Heart left ventricle (tissue), 13 donors: ENCODE measurements at regions not wholly inside any gene's neighbourhood (a gene's known extent, or its start where the extent isn't known, plus 50 kb on each side); places are given as distances from the start of the nearest gene placed in this dataset.

ENCODE experiments used
- POLR2A ChIP-seq, 2 donors: fragments of 450-650 bp; IDR thresholded peaks; one replicate each; pipeline ENCODE4 v1.6.1; 2017; ENCODE audit warnings: antibody characterized with exemption in 2 of 2, mild to moderate bottlenecking in 2 of 2, moderate library complexity in 2 of 2
- TF ChIP-seq, protein P1 (sequence below), 12 donors: fragments of 200-600 bp; sonication (generic) in 4 of 12; IDR thresholded peaks; one replicate each; pipeline versions ENCODE4 v1.5.0 to v1.8.0; 2018 to 2022; ENCODE audit warnings: antibody characterized with exemption in 12 of 12, mild to moderate bottlenecking in 5 of 12
- donor health status: ischemic (EF 13 %, LVEDD 7.1; RV severe dilation, severe dysfunction).
- donor health status: DM: no; HTN: yes; CAD: no.
- donor health status: DM: no; HTN: no; CAD: no.
- donor health status: ischemic (EF 25% LVEDD 6.9; RV normal size, moderate dysfunction).
- donor health status: ischemic (EF 25% LVEDD 5.7; RV mildly dilated, moderate dysfunction).
- donor health status: ischemic (EF 35%, LVEDD 5.7; RV mildly dilated, moderate dysfunction).
- donor health status: nonischemic (EF 11% LVEDD 7.7; RV severe dilation, severe dysfunction).
- donor health status: DM: yes; HTN: yes; CAD: no.
- donor health status: PGD.
- donor health status: ischemic (EF 29% LVEDD 5.4; RV normal size, mild dysfunction).
- donor health status: nonischemic (EF 23%, LVEDD 6.1; RV moderate dilation, normal function).

- TF ChIP-seq, protein P1, sequence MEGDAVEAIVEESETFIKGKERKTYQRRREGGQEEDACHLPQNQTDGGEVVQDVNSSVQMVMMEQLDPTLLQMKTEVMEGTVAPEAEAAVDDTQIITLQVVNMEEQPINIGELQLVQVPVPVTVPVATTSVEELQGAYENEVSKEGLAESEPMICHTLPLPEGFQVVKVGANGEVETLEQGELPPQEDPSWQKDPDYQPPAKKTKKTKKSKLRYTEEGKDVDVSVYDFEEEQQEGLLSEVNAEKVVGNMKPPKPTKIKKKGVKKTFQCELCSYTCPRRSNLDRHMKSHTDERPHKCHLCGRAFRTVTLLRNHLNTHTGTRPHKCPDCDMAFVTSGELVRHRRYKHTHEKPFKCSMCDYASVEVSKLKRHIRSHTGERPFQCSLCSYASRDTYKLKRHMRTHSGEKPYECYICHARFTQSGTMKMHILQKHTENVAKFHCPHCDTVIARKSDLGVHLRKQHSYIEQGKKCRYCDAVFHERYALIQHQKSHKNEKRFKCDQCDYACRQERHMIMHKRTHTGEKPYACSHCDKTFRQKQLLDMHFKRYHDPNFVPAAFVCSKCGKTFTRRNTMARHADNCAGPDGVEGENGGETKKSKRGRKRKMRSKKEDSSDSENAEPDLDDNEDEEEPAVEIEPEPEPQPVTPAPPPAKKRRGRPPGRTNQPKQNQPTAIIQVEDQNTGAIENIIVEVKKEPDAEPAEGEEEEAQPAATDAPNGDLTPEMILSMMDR (IDR thresholded peaks at IDR 0.05): no peak
- no peak for TF ChIP-seq POLR2A (IDR thresholded peaks at IDR 0.05)
Observed at GRCh38 chr14:87186737-87187136, 806.2 kb downstream of the GALC start.
